Panc1 (cell line): ENCODE measurements at regions not wholly inside any gene's neighbourhood (a gene's known extent, or its start where the extent isn't known, plus 50 kb on each side); places are given as distances from the start of the nearest gene placed in this dataset.

Experiments used
- ATAC-seq: fragments of 200-7000 bp; cut with Tn5 transposase; 2 replicates; pipeline ENCODE4 v1.9.1; 2020; ENCODE audit warnings: mild to moderate bottlenecking, moderate library complexity
- BruUV-seq: library from RNA; stranded (reverse); fragments of 400-500 nt; replicated peaks from 2 replicates; lab custom pipeline; 2021; lab: Mats Ljungman, UMichigan
- CTCF ChIA-PET: fragments of 300-600 bp; sonication (Branson Sonifier 250); formaldehyde crosslinking; loops from one replicate; lab custom pipeline; 2022; ENCODE audit warnings: antibody characterized with exemption; lab: Charles Lee
- POLR2A ChIA-PET: fragments of 300-600 bp; sonication (Branson Sonifier 250); formaldehyde crosslinking; loops from one replicate; lab custom pipeline; 2022; ENCODE audit warnings: antibody characterized with exemption; lab: Charles Lee
- DNase-seq: peaks from one replicate; pipeline ENCODE4 v3.0.0-alpha.2; 2010; ENCODE audit warnings: low read depth, low spot score
- H3K27ac ChIP-seq: 2 replicates; pipeline ENCODE4 v1.5.1; 2011; ENCODE audit warnings: mild to moderate bottlenecking, low read length, inconsistent platforms
- H3K27me3 ChIP-seq: fragments of 200-500 bp; sonication (Bioruptor generic); 2 replicates; pipeline ENCODE4 v1.6.0; 2014; ENCODE audit warnings: low read length, inconsistent platforms; ENCODE audit not compliant: control insufficient read depth, insufficient read depth
- H3K36me3 ChIP-seq: fragments of 200-500 bp; sonication (Bioruptor generic); 2 replicates; pipeline ENCODE4 v1.5.1; 2014; ENCODE audit warnings: inconsistent platforms, mild to moderate bottlenecking, low read length, moderate library complexity; ENCODE audit not compliant: control insufficient read depth, insufficient read depth
- H3K4me1 ChIP-seq: 2 replicates; pipeline ENCODE4 v1.5.1; 2011; ENCODE audit warnings: inconsistent platforms, mild to moderate bottlenecking, low read length, moderate library complexity; ENCODE audit not compliant: control insufficient read depth, insufficient read depth
- H3K4me3 ChIP-seq, 2 experiments: 2 replicates each; pipeline ENCODE4 v1.5.1; 2011 to 2012; ENCODE audit warnings: low read depth in 2 of 2, low read length in 2 of 2, mild to moderate bottlenecking in 2 of 2, inconsistent platforms in 1 of 2, moderate library complexity in 1 of 2
- H3K9me3 ChIP-seq: fragments of 200-500 bp; sonication (Bioruptor generic); 2 replicates; pipeline ENCODE4 v1.5.1; 2014; ENCODE audit warnings: low read depth, mild to moderate bottlenecking, inconsistent platforms, low read length, moderate library complexity; ENCODE audit not compliant: control insufficient read depth, insufficient read depth
- POLR2AphosphoS5 ChIP-seq: IDR thresholded peaks from 2 replicates; pipeline ENCODE4 v1.6.1; 2012; ENCODE audit warnings: mild to moderate bottlenecking, low read depth, low read length, moderate library complexity
- REST ChIP-seq, 2 experiments: IDR thresholded peaks; 2 replicates each; pipeline ENCODE4 v1.6.1; 2011 to 2012; ENCODE audit warnings: low read depth in 2 of 2, control low read depth in 1 of 2, low read length in 1 of 2, mild to moderate bottlenecking in 1 of 2, moderate library complexity in 1 of 2; ENCODE audit not compliant: insufficient read depth in 1 of 2
- SIN3A ChIP-seq: IDR thresholded peaks from 2 replicates; pipeline ENCODE4 v1.6.1; 2012; ENCODE audit warnings: low read depth, mild to moderate bottlenecking, low read length, moderate library complexity, borderline replicate concordance; ENCODE audit not compliant: insufficient read depth
- TCF7L2 ChIP-seq: IDR thresholded peaks from 2 replicates; pipeline ENCODE4 v1.6.1; 2011; ENCODE audit warnings: mild to moderate bottlenecking, low read depth, low read length, inconsistent platforms
- in situ Hi-C: cut with HindIII; loops from 2 replicates; pipeline ENCODE4 v1.10.0; 2016; ENCODE audit warnings: low sequenced_read_pairs, low pct_unique_long_range_greater_than_20kb
- intact Hi-C: fragments of 100-400 bp; cut with micrococcal nuclease; formaldehyde crosslinking; loops from one replicate; pipeline ENCODE4 v1.10.0; 2022; ENCODE audit not compliant: unreplicated experiment
- TF ChIP-seq, protein P1 (sequence below): fragments of 450-650 bp; IDR thresholded peaks from 2 replicates; pipeline ENCODE4 v1.5.1; 2017; ENCODE audit warnings: mild to moderate bottlenecking

GRCh38 chr15:96540283-96540682, 209.8 kb downstream of the NR2F2 start:
- Histone ChIP-seq H3K27me3 (no peaks in the 10 kb centered on the region; the same call in 1 of the 2 replicates), H3K4me1 (no peaks in the 10 kb centered on the region), H3K4me3 (no peak overlapping the region), H3K9me3 (no peaks in the 10 kb centered on the region), H3K27ac (no peak overlapping the region), H3K36me3 (no peaks in the 10 kb centered on the region)
- in situ Hi-C loops, result no loop called here
- CTCF ChIA-PET, result no interaction called here
- intact Hi-C loops, result no loop called here
- ATAC-seq (no peak), DNase-seq (no peak)
- POLR2A ChIA-PET, result no interaction called here
- TF ChIP-seq POLR2AphosphoS5 (no peak), REST (IDR thresholded peaks at IDR 0.05; ENCODE audit: insufficient read depth in 1 of 2, low read depth in 2 of 2, low read length in 1 of 2) (no peak), SIN3A (no peak), TCF7L2 (no peak)
- TF ChIP-seq, protein P1, sequence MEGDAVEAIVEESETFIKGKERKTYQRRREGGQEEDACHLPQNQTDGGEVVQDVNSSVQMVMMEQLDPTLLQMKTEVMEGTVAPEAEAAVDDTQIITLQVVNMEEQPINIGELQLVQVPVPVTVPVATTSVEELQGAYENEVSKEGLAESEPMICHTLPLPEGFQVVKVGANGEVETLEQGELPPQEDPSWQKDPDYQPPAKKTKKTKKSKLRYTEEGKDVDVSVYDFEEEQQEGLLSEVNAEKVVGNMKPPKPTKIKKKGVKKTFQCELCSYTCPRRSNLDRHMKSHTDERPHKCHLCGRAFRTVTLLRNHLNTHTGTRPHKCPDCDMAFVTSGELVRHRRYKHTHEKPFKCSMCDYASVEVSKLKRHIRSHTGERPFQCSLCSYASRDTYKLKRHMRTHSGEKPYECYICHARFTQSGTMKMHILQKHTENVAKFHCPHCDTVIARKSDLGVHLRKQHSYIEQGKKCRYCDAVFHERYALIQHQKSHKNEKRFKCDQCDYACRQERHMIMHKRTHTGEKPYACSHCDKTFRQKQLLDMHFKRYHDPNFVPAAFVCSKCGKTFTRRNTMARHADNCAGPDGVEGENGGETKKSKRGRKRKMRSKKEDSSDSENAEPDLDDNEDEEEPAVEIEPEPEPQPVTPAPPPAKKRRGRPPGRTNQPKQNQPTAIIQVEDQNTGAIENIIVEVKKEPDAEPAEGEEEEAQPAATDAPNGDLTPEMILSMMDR, result no peak
- BruUV-seq, result no TSS peak

- intact Hi-C loops, result no loop called here
- ATAC-seq (no peak), DNase-seq (no peak)
- POLR2A ChIA-PET, result no interaction called here
- Histone ChIP-seq H3K9me3 (no peaks in the 10 kb centered on the region), H3K27me3 (no peaks in the 10 kb centered on the region; the same call in 1 of the 2 replicates), H3K4me1 (no peaks in the 10 kb centered on the region), H3K4me3 (no peak overlapping the region), H3K27ac (no peak overlapping the region), H3K36me3 (no peaks in the 10 kb centered on the region)
- in situ Hi-C loops, result no loop called here
- CTCF ChIA-PET, result interaction anchor here (0.5 kb wide), 1 partner anchor 348 kb away, joined by 5 read pairs; no protein-coding TSS in a partner anchor
- TF ChIP-seq SIN3A (no peak), TCF7L2 (no peak), POLR2AphosphoS5 (no peak), REST (IDR thresholded peaks at IDR 0.05; ENCODE audit: insufficient read depth in 1 of 2, low read depth in 2 of 2, low read length in 1 of 2) (no peak)
- TF ChIP-seq, protein P1, result no peak
- no TSS peak for BruUV-seq
Observed at GRCh38 chr15:96542130-96542770, 211.8 kb downstream of the NR2F2 start.
